ENCODE measurements at regions not wholly inside any gene's neighbourhood (a gene's known extent, or its start where the extent isn't known, plus 50 kb on each side); places are given as distances from the start of the nearest gene placed in this dataset.

DNA sequence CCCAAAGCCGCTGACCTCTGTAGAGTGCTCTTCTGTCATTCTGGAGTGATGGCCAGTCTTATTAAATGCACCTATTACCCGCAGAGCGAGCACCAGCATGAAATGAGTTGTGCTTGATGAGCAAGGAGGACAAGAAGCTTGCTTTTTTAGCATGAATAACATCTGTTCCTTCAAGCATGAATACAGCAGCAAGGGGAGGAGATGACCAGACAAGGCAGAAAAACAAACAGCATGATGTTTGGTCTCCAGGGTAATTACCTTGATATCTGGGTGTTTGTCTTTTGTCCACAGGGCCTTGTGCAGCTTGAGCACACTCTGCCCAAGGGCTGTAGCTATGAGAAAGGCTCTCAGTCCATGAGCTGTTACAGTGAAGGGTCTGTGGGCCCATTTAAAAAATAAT lies 324.8 kb upstream of the DDX53 start:
- DNase-seq = no peak

- DNase-seq = no peak
These were observed 313.6 kb upstream of the DDX53 start for GRCh38 chrX:22686138-22686541.

- DNase-seq = no peak
These were observed 310.5 kb upstream of the DDX53 start for GRCh38 chrX:22689290-22689689.

DNA sequence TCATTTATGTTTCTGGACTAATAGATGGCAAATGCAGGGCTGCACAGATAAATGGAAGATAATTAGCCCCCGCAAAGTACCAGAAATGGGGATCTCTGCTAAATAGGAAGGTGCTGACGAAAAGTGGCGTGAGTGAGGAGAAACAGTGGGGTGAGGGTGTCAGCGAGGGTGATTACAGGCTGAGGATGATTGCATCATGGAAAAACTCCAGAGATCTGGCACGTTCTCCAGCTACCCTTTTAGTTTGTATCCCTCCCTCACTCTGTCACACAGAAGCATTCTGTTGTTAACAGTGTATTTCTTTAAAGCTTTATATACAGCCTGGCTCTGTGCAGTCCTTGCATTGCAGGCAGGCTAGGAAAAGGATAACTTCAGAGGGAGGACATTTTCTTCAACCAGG lies 309.6 kb upstream of the DDX53 start:
- no peak for DNase-seq

DNA sequence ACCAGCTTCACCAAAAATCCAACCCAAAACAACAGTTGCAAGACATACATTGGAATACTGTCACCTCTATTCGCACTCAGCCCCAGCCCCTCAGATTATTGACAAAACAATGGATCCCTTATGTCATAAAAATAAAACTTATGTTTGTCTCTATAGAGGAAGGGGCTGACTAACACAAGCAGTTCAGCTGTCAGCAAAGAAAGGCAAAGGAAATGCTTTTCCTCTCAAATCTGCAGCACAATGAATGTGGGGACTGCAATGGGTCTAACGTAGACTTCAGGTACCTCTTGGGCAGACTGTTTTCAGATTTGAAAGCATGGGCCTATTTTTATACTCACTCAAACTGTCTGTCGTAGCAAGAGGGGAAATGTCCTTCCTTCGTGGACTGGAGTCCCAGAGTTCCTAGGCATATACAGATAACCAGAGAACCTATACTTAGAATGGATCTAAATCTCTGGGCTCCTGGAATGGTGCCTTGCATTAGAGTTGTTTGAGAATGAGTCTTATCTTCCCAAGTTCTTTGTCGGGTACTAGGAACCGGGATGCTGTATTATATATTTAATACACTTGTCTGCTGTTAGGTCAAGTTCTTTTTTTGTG lies 307.7 kb upstream of the DDX53 start:
- no peak for DNase-seq

- no peak for DNase-seq
These were observed 301.6 kb upstream of the DDX53 start for GRCh38 chrX:22698151-22698550.

GRCh38 chrX:22699581-22700091 lies 300.1 kb upstream of the DDX53 start:
- DNase-seq = no peak

- no peak for DNase-seq
These were observed 286.8 kb upstream of the DDX53 start for GRCh38 chrX:22712942-22713341.

DNA sequence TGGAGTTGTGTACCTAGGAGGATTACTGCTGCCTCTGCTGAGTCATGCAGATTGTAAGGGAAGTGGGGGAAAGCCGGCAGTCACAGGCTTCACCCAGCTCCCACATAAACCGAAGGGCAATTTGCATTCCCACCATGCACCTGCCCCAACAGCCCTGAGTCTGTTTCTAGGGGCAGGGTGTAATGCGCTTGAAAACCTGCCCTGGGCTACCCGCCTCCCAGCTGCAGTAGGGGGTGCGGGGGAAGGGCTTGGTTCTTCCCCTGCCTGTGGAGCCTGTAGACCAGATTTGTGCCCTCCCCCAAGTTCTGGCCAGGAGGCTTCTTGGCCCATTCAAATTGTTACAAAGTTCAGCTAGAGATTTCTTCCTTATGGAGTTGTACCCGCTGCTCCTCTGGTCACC lies 269.2 kb upstream of the DDX53 start:
- DNase-seq = no peak

GRCh38 chrX:22737541-22737940 lies 262.2 kb upstream of the DDX53 start:
- DNase-seq = no peak

DNA sequence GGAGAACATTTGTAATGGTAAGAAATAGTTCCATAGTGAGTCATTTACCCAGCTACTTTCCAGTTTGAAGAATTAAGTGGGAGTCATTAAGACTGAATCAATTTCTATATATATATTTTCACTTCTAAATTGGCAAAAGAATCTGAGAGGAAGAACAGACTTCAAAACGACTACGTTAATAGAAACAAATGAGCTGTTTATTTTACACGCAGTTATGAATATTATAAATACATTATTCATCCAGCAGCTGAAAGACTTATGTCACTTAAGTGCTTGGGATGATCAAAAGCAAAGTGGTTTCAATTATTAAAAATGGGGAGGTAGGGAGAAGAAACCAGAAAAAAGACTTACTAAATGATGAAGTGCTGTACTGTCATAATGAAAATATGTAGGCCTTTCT lies 260.5 kb upstream of the DDX53 start:
- no peak for DNase-seq

GRCh38 chrX:22740836-22741235 lies 258.9 kb upstream of the DDX53 start:
- no peak for DNase-seq

DNA sequence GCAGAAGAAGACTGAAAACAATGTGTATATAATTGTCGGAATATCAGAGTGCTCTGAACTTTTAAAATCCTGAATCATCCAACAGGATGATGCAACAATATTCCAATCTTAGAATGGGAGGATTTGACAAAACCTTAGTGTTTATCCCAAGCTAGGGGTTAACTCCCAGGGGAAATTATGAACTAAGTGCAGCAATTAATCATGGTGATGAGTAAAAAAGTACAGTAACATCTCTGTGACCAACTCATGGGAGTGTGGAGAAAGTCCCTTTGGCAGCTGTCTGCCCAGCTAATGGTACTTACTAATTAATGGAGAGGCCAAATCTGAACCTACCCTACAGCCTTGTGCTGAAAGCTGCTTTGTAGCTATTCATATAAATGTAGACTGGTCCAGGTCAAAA lies 257.6 kb upstream of the DDX53 start:
- no peak for DNase-seq

GRCh38 chrX:22746081-22746480 lies 253.7 kb upstream of the DDX53 start:
- no peak for DNase-seq

DNA sequence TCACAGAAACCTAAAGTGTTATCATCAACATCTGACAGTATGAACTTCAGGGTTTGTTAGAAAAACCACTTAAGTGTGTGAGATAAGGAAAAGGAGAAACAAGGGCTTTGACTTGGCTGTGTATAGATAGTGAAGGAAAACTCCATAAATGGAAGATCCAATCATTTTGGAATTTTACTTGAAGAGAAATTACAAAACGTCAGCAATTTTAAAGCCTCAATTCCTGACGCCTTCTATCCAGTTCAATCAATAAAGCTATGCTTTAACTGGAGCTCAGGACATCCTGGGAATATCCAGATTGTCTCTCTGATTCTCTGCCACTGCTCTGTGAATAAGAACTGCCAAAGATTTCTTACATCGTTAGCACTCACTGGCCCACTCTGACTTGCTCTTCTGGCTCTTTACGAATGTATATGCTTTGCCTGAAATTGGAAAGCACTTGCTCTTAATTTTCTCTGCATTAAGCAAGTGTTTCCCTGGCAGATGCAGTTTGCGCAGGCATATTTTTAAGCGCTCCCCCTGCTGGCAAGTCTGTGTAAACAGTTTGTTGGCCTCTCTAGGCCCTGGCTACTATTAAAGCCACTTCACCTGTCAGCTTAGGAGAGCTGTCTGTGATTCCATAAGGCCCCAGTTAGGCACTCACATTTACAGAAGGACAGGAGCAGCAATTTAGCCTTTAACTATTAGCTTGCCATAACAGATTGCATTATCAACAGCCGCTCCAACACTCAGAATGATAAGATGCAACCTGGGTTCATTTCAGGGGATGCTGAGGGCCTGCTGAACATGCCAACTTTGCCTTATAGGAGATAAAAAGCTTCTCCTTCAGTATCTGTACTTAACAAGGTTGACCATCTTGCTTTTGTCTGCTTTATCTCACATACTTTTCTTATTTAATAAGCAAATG lies 251.4 kb upstream of the DDX53 start:
- peak; percentile 10 for DNase-seq

DNA sequence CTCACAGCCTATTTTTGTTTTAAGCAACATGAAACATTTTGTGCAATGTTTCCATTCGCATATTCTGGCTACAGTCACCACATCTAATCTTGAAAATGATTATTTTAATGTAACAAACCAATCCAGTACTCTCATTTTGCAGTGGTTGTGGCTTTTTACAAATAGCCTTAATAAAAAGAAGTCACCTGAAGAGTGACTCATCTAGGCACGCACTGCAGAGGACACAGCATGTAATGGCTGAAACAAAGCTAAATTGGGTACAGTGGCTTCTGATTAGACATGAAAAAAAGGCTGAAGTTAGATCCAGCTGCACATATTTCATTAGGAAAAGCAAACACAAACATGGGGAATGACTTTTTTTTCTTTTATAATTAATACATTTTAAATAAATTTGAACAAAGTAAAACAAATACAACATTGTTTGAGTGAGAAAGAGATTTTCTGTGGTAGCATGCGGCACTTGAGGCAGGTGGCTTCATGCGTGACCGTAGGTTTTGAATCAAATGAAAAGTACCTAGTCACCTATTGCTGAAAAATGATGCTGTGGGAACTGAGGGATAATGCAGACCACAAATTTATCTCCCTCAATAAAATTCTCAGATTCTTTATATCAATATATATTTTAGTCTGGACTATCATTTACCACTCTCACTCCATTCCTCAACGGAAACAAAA lies 240.8 kb upstream of the DDX53 start:
- DNase-seq = no peak

DNA sequence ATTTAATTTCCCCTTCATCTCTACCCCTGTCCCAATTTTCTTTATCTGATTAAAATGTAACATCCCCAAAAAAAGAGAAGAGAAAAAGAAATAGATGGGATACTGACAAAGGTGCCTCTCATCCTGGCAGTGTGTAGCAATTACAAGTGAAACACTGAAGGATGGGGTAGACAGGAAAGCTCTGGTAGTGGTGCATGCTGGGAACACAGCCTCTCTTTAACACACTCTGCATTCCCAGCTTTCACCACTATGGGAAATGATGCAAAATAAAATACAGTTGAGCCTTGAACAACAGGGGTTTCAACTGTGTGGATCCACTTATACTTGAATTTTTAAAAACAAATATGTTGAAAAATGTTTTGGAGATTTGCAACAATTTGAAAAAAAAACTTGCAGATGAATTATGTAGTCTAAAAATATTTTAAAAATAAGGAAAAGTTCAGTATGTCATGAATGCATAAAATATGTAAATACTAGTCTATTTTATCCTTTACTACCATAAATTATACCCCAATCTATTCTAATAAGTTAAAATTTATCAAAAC lies 239.2 kb upstream of the DDX53 start:
- DNase-seq = no peak

- no peak for DNase-seq
These were observed 211.5 kb upstream of the DDX53 start for GRCh38 chrX:22788221-22788620.

- DNase-seq = no peak
These were observed 204.1 kb upstream of the DDX53 start for GRCh38 chrX:22795671-22796070.

GRCh38 chrX:22800360-22800759 lies 199.4 kb upstream of the DDX53 start:
- no peak for DNase-seq

GRCh38 chrX:22800806-22801205 lies 199.0 kb upstream of the DDX53 start:
- DNase-seq = no peak

DNA sequence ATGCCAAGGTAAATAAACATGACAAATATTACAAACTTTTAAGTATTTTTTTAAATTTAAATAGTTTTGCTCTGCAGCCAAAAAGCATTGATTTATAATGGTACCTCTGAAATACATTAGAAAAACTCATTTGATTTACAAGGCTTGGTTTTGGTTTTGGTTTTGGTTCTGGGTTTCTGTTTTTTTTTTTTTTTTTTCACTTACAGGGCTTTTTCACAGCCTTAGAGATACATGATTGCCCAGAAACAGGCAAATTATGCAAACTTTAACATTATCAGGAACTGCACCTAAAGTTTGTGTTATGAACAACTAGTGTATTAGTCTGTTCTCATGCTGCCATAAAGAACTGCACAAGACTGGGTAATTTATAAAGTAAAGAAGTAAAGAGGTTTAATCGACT lies 196.4 kb upstream of the DDX53 start:
- no peak for DNase-seq

DNA sequence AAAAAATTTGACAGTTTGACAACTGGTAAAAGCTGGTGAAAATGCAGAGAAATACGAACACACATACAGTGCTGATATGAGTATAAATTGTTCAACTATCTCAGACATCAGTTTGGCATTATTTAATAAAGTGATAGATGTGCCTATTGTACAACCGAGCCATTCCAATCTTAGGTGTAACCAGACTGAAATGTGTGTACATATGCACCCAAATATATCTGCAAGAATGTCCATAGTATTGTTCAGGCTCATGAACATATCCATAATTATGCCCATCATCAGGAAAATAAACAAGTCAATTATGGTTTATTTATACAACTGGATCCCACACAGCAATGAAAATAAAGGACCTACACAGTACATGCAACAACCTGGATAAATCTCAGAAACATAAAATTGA lies 188.9 kb upstream of the DDX53 start:
- DNase-seq = no peak

DNA sequence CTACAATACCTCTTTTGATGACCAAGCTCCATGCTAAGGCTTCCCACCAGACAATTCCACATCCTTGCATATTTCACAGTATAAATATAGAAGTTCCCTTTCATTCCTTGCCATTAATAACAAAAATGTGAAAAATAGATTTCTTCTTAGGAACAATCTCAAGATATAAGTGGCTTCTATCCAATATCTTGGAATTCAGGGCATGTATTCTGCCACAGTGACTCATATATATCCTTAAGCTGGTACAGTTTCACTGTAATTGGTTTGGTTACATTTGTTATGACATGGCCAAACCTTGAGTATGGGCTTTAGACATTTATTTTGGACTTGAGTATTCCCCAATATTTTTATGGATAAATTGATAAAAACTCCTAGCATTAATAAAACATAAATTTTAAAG lies 181.7 kb upstream of the DDX53 start:
- DNase-seq = no peak

All from activated CD4-positive, alpha-beta T cell treated with anti-CD3 and anti-CD28 coated beads for 1 hour (primary cell).